ENCODE measurements at regions not wholly inside any gene's neighbourhood (a gene's known extent, or its start where the extent isn't known, plus 50 kb on each side); places are given as distances from the start of the nearest gene placed in this dataset.

DNA sequence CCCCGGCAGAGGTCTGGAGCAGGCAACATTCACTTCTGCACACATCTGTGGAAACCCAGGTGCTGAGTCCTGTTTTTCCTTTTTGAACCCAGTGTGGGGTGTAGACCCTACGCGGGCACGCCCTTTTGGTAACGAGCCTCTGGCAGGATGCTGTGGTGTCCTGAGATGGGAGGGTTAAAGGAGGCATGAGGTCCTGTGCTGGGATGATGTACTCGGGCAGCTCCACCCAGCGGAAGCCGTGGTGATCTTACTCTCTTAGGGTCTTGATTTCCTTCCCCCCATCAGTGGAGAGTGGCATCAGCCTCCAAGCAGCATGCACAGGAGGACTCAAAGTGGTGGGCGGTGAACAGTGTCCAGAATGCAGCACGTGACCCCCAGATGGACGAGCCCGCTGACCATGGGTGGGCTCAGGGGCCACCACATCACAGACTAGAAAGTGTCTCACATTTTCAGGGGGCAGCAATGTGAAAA lies 148.6 kb downstream of the DNAJB6 start:
- TF ChIP-seq POLR2A (IDR thresholded peaks at IDR 0.05; ENCODE audit: low read depth, low read length) (no peak), POLR2AphosphoS5 (IDR thresholded peaks at IDR 0.05; ENCODE audit: low read depth, low read length) (no peak)

Data from GM12892 (cell line).